Astrocyte of the spinal cord (primary cell): ENCODE measurements at regions not wholly inside any gene's neighbourhood (a gene's known extent, or its start where the extent isn't known, plus 50 kb on each side); places are given as distances from the start of the nearest gene placed in this dataset.
A peak's percentile ranks its signal among the peaks of the same experiment; 100 is the strongest.
"Not testable (repeated sequence)": the region's sequence is repeated elsewhere in the genome, so short reads cannot be mapped to it uniquely, and the experiment has no call there.

Source experiments
- DNase-seq: peaks from one replicate; pipeline ENCODE4 v3.0.0; 2011; ENCODE audit warnings: low read depth, low spot score
- H3K4me3 ChIP-seq: 2 replicates; pipeline ENCODE4 v1.5.1; 2011; ENCODE audit warnings: low read depth, mild to moderate bottlenecking, low read length, moderate library complexity
- CTCF ChIP-seq: IDR thresholded peaks from 2 replicates; pipeline ENCODE4 v1.5.1; 2012; ENCODE audit warnings: low read depth, mild to moderate bottlenecking, low read length, inconsistent platforms
- in situ Hi-C: cut with HindIII; loops from 2 replicates; pipeline ENCODE4 v1.10.0; 2017; ENCODE audit warnings: low sequenced_read_pairs

- no peak for TF ChIP-seq CTCF
- no peak for DNase-seq
- in situ Hi-C loops: no loop called here
- no peak overlapping the region for H3K4me3 ChIP-seq
Measured at GRCh38 chr12:119931402-119931801, 54.3 kb upstream of the CIT start.

GRCh38 chr12:119932921-119933320 lies 55.8 kb upstream of the CIT start:
- in situ Hi-C loops: no loop called here
- H3K4me3 ChIP-seq: no peak overlapping the region
- no peak for TF ChIP-seq CTCF
- no peak for DNase-seq

GRCh38 chr12:119934780-119935179 lies 54.3 kb upstream of the BICDL1 start:
- DNase-seq, in situ Hi-C loops, H3K4me3 ChIP-seq: not testable (repeated sequence)

GRCh38 chr12:119936705-119937311 lies 52.2 kb upstream of the BICDL1 start:
- no peak overlapping the region for H3K4me3 ChIP-seq
- no peak for TF ChIP-seq CTCF
- no peak for DNase-seq
- in situ Hi-C loops: no loop called here

GRCh38 chr12:119938049-119938667 lies 50.9 kb upstream of the BICDL1 start:
- DNase-seq: peak; percentile 44
- peak; percentile 89 for TF ChIP-seq CTCF
- in situ Hi-C loops: no loop called here
- no peak overlapping the region for H3K4me3 ChIP-seq
